Peyer's patch (tissue), 4 donors: ENCODE measurements at regions not wholly inside any gene's neighbourhood (a gene's known extent, or its start where the extent isn't known, plus 50 kb on each side); places are given as distances from the start of the nearest gene placed in this dataset.

Experiments used
- CTCF ChIP-seq, 6 experiments: fragments of 450-650 bp in 4 of 6; fragments of 200-600 bp in 2 of 6; sonication (generic) in 1 of 6; IDR thresholded peaks; one replicate each; pipeline ENCODE4 v1.5.1; 2017 to 2019; ENCODE audit warnings: antibody characterized with exemption in 6 of 6, mild to moderate bottlenecking in 3 of 6, moderate library complexity in 1 of 6
- POLR2A ChIP-seq, 2 donors: fragments of 450-650 bp; IDR thresholded peaks; one replicate each; pipeline ENCODE4 v1.5.1; 2017; ENCODE audit warnings: antibody characterized with exemption in 2 of 2, mild to moderate bottlenecking in 2 of 2, moderate library complexity in 2 of 2

GRCh38 chr11:103543456-103543855 is 434.2 kb downstream of the DYNC2H1 start:
- TF ChIP-seq POLR2A (IDR thresholded peaks at IDR 0.05) (no peak), CTCF (IDR thresholded peaks at IDR 0.05) (no peak)
